Adrenal gland (tissue), 5 donors: ENCODE measurements at regions not wholly inside any gene's neighbourhood (a gene's known extent, or its start where the extent isn't known, plus 50 kb on each side); places are given as distances from the start of the nearest gene placed in this dataset.

Experiments
- CTCF ChIP-seq, 6 experiments: fragments of 450-650 bp in 4 of 6; fragments of 200-600 bp in 2 of 6; sonication (generic) in 1 of 6; IDR thresholded peaks; 1 replicate in 5 of 6; 2 replicates in 1 of 6; pipeline versions ENCODE4 v1.5.1 to v1.8.0; 2016 to 2021; ENCODE audit warnings: antibody characterized with exemption in 6 of 6, mild to moderate bottlenecking in 2 of 6, moderate library complexity in 1 of 6
- POLR2A ChIP-seq, 2 donors: fragments of 450-650 bp; IDR thresholded peaks; one replicate each; pipeline ENCODE4 v1.6.1; 2017; ENCODE audit warnings: antibody characterized with exemption in 2 of 2, mild to moderate bottlenecking in 2 of 2, moderate library complexity in 1 of 2
- donor health status: DM: no; HTN: no; CAD: no.

GRCh38 chr2:38192046-38192445, 116.1 kb upstream of the CYP1B1 start:
- TF ChIP-seq CTCF (IDR thresholded peaks at IDR 0.05) (no peak), POLR2A (IDR thresholded peaks at IDR 0.05) (no peak)
